K562 (cell line): ENCODE measurements at regions not wholly inside any gene's neighbourhood (a gene's known extent, or its start where the extent isn't known, plus 50 kb on each side); places are given as distances from the start of the nearest gene placed in this dataset.

Experiments used
- ATAC-seq: fragments of 200-7000 bp; cut with Tn5 transposase; 3 replicates; pipeline ENCODE4 v1.9.1; 2020; ENCODE audit warnings: moderate library complexity
- BruUV-seq: library from RNA; stranded (reverse); fragments of 400-500 nt; replicated peaks from 2 replicates; lab custom pipeline; 2021; lab: Mats Ljungman, UMichigan
- CTCF ChIA-PET: fragments of 300-600 bp; formaldehyde crosslinking; extraction: SDS; loops from one replicate; lab custom pipeline; 2021; ENCODE audit warnings: low intra/inter-chr PET ratio; lab: Yijun Ruan, JAX
- POLR2A ChIA-PET: fragments of 300-600, 350-650 bp; sonication (Branson Sonifier 250); formaldehyde crosslinking; extraction: SDS; loops from one replicate; lab custom pipeline; 2021; ENCODE audit warnings: antibody characterized with exemption, inconsistent platforms; lab: Yijun Ruan, JAX
- DNase-seq, 4 experiments: peaks; one replicate each; pipeline versions ENCODE4 v3.0.0 to v3.0.0-alpha.2; 2011 to 2018; ENCODE audit warnings: low spot score in 3 of 4, mixed read lengths in 3 of 4; ENCODE audit errors: extremely low read depth in 1 of 4
- FAIRE-seq: peaks from 2 replicates; lab custom pipeline; 2011; peaks lifted over from hg19 to GRCh38; lab: Jason Lieb, UNC
- H2AFZ ChIP-seq: 2 replicates; pipeline ENCODE4 v1.6.0; 2011; ENCODE audit warnings: low read depth, low read length, control low read depth, inconsistent platforms
- H3K27ac ChIP-seq: fragments of 200-600 bp; 3 replicates; pipeline ENCODE4 v1.8.0; 2011; ENCODE audit warnings: low read depth, mild to moderate bottlenecking, control low read depth, inconsistent platforms, low read length, moderate library complexity, mixed read lengths; ENCODE audit errors: extremely low read depth
- H3K27me3 ChIP-seq, 2 experiments: fragments of 300-600 bp in 1 of 2; 2 replicates in 1 of 2; 3 replicates in 1 of 2; pipeline versions ENCODE4 v1.6.0 to v1.8.0; 2011; ENCODE audit warnings: inconsistent platforms in 2 of 2, low read length in 2 of 2, mild to moderate bottlenecking in 1 of 2, mixed read lengths in 1 of 2, moderate library complexity in 1 of 2; ENCODE audit not compliant: control insufficient read depth in 2 of 2, insufficient read depth in 2 of 2
- H3K36me3 ChIP-seq: fragments of 300-600 bp; 3 replicates; pipeline ENCODE4 v1.8.0; 2011; ENCODE audit warnings: mild to moderate bottlenecking, low read length, inconsistent platforms; ENCODE audit not compliant: control insufficient read depth, insufficient read depth
- H3K4me1 ChIP-seq, 2 experiments: fragments of 200-600 bp in 1 of 2; replicated peaks in 1 of 2; 2 replicates in 1 of 2; 3 replicates in 1 of 2; pipeline versions ENCODE4 v1.5.1 to v1.8.0; 2011; ENCODE audit warnings: inconsistent platforms in 2 of 2, low read length in 2 of 2, mild to moderate bottlenecking in 1 of 2, mixed read lengths in 1 of 2, moderate library complexity in 1 of 2; ENCODE audit not compliant: control insufficient read depth in 2 of 2, insufficient read depth in 2 of 2
- H3K4me2 ChIP-seq: 2 replicates; pipeline ENCODE4 v1.6.1; 2011; ENCODE audit warnings: low read length, control low read depth, inconsistent platforms, mixed read lengths; ENCODE audit not compliant: insufficient read depth
- H3K4me3 ChIP-seq: fragments of 200-600 bp; sonication (generic), shearing (Covaris generic); 2 replicates; pipeline ENCODE4 v1.5.1; 2016; ENCODE audit warnings: control low read depth, inconsistent platforms
- H3K79me2 ChIP-seq: fragments of 200-600 bp; 3 replicates; pipeline ENCODE4 v1.8.0; 2011; ENCODE audit warnings: low read length, inconsistent platforms; ENCODE audit not compliant: control insufficient read depth, insufficient read depth
- H3K9ac ChIP-seq, 2 experiments: 2 replicates each; pipeline versions ENCODE4 v1.6.0 to v1.6.1; 2011; ENCODE audit warnings: low read depth in 2 of 2, low read length in 2 of 2, control low read depth in 1 of 2, inconsistent platforms in 1 of 2, mild to moderate bottlenecking in 1 of 2, mixed read lengths in 1 of 2; ENCODE audit not compliant: insufficient read depth in 1 of 2
- H3K9me1 ChIP-seq: one replicate; pipeline ENCODE4 v1.6.0; 2011; ENCODE audit warnings: inconsistent platforms, mild to moderate bottlenecking, low read length, moderate library complexity; ENCODE audit not compliant: control insufficient read depth, insufficient read depth
- H3K9me3 ChIP-seq: replicated peaks from 2 replicates; pipeline ENCODE4 v1.5.1; 2011; ENCODE audit warnings: low read depth, low read length, inconsistent platforms; ENCODE audit not compliant: control insufficient read depth, insufficient read depth
- H4K20me1 ChIP-seq: replicated peaks from 2 replicates; pipeline ENCODE4 v1.6.1; 2011; ENCODE audit warnings: low read length, inconsistent platforms, mixed read lengths; ENCODE audit not compliant: control insufficient read depth, insufficient read depth
- ATF4 ChIP-seq: fragments of 450-650 bp; formaldehyde crosslinking; IDR thresholded peaks from 2 replicates; pipeline ENCODE4 v1.4.0; 2022; ENCODE audit warnings: mild to moderate bottlenecking, moderate library complexity
- HNRNPL ChIP-seq: fragments of 200-400 bp; formaldehyde crosslinking; IDR thresholded peaks from 2 replicates; pipeline ENCODE4 v1.6.1; 2017; ENCODE audit warnings: low read depth, mild to moderate bottlenecking, low read length
- TAF15 ChIP-seq: fragments of 200-400 bp; formaldehyde crosslinking; IDR thresholded peaks from 2 replicates; pipeline ENCODE4 v1.6.1; 2017; ENCODE audit warnings: mild to moderate bottlenecking, low read depth, low read length, moderate library complexity
- TFE3 ChIP-seq: fragments of 450-650 bp; formaldehyde crosslinking; IDR thresholded peaks from 2 replicates; pipeline ENCODE4 v1.4.0; 2020; ENCODE audit warnings: mild to moderate bottlenecking, mixed read lengths
- ZBTB1 ChIP-seq: sonication (generic); formaldehyde crosslinking; IDR thresholded peaks from 2 replicates; pipeline ENCODE4 v1.8.1; 2023; ENCODE audit warnings: missing genetic modification reagents, low read depth, mild to moderate bottlenecking, borderline replicate concordance
- ZBTB12 ChIP-seq: fragments of 250-450 bp; sonication (Bioruptor Pico); IDR thresholded peaks from 2 replicates; pipeline ENCODE4 v1.4.0; 2020
- ZBTB33 ChIP-seq: sonication (generic); formaldehyde crosslinking; IDR thresholded peaks from 2 replicates; pipeline ENCODE4 v1.8.1; 2023; ENCODE audit warnings: mild to moderate bottlenecking, missing genetic modification reagents
- ZFP1 ChIP-seq: fragments of 450-650 bp; formaldehyde crosslinking; IDR thresholded peaks from 2 replicates; pipeline ENCODE4 v1.4.0; 2020; ENCODE audit warnings: mild to moderate bottlenecking, mixed read lengths
- ZKSCAN1 ChIP-seq: fragments of 150-350 bp; IDR thresholded peaks from 2 replicates; pipeline ENCODE4 v1.6.1; 2016; ENCODE audit warnings: low read depth, low read length
- ZNF3 ChIP-seq: fragments of 250-450 bp; sonication (Bioruptor Pico); IDR thresholded peaks from 2 replicates; pipeline ENCODE4 v1.5.0; 2021; ENCODE audit warnings: mild to moderate bottlenecking, moderate library complexity
- ZNF77 ChIP-seq: fragments of 250-450 bp; sonication (Bioruptor Pico); IDR thresholded peaks from 2 replicates; pipeline ENCODE4 v1.5.0; 2020
- WGBS: fragments of 100-300 bp; shearing (Covaris generic); methylation state at CpG from one replicate; pipeline ENCODE4 v1.1.6; 2016; ENCODE audit warnings: low coverage, mixed read lengths; ENCODE audit not compliant: insufficient coverage; ENCODE audit errors: missing lambda C conversion rate; 5-methylcytosine and 5-hydroxymethylcytosine counted together
- in situ Hi-C: fragments of 300-500 bp; cut with MboI; formaldehyde crosslinking; loops from 4 replicates; pipeline ENCODE4 v1.15.0; 2018; ENCODE audit warnings: inconsistent platforms, mixed read lengths
- intact Hi-C: fragments of 100-400 bp; cut with micrococcal nuclease; formaldehyde crosslinking; loops from 2 replicates; pipeline ENCODE4 v1.14.2; 2022

- Histone ChIP-seq H3K27me3 (no peaks in the 10 kb centered on the region), H3K9me3 (no peaks in the 10 kb centered on the region), H4K20me1 (no peaks in the 10 kb centered on the region), H3K36me3 (no peaks in the 10 kb centered on the region), H3K9ac (no peak overlapping the region), H3K27ac (no peak overlapping the region), H3K4me2 (no peak overlapping the region), H3K79me2 (no peaks in the 10 kb centered on the region), H3K9me1 (no peaks in the 10 kb centered on the region), H3K4me3 (no peak overlapping the region), H2AFZ (no peak overlapping the region), H3K4me1 (peaks cover 0 to 3% of the 10 kb centered on the region in 2 experiments; a peak in 1 of 5 replicates)
- ChIA-PET POLR2A (interaction anchor here (0.6 kb wide), 1 partner anchor 37 kb away, joined by 3 read pairs; no protein-coding TSS in a partner anchor), CTCF (no interaction called here)
- ATAC-seq = no peak
- no peak for DNase-seq
- no TSS peak for BruUV-seq
- WGBS = 26% methylated on average over 4 of the region's 10 CpGs
- no peak for FAIRE-seq
- intact Hi-C loops = no loop called here
- in situ Hi-C loops = no loop called here
- TF ChIP-seq HNRNPL = no peak
- TF ChIP-seq TAF15 = no peak
- no peak for TF ChIP-seq ZBTB33
- TF ChIP-seq ZFP1 (CRISPR knock-in tag) = no peak
- TF ChIP-seq ZNF77 (CRISPR knock-in tag) = no peak
- TF ChIP-seq TFE3 (CRISPR knock-in tag) = no peak
- TF ChIP-seq ZBTB1 = no peak
- TF ChIP-seq ZKSCAN1 = no peak
- no peak for TF ChIP-seq ZNF3 (CRISPR knock-in tag)
- no peak for TF ChIP-seq ZBTB12
- no peak for TF ChIP-seq ATF4 (CRISPR knock-in tag)
Observed at GRCh38 chr14:76939015-76939742, 89.3 kb downstream of the IRF2BPL start.
